ENCODE measurements at regions not wholly inside any gene's neighbourhood (a gene's known extent, or its start where the extent isn't known, plus 50 kb on each side); places are given as distances from the start of the nearest gene placed in this dataset.

DNA sequence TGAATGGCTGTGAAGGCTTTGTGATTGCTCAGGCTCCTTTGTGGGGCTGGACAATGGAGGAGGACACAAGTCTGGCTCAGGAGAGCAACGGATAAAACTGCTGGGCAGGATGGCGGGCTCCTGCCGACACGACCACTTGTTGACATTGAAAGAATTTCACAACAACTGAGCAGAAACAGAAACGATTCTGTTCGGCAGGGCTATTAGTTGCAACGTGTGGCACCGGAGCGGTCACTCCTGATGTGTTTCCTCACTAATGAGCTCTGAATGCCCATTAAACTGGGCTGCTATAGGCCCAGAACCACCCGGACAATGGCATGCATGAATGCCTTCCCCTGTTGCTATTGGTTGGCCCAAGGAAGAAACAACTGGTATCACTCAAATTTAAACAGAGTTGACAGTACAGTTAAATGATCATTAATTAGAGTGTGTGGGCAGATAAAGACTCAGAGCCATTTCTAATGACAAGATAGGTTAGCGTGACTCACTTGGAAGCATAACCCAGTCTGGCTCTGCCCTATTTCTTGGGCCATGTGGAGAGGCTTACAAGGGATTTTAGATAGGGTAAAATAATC is 142.9 kb downstream of the ASCL1 start:
- TF ChIP-seq EZH2 (optimal IDR thresholded peaks at IDR 0.05; ENCODE audit: low read depth, low read length) (no peak), CTCF (IDR thresholded peaks at IDR 0.05; ENCODE audit: low read length) (no peak)

Data from MM.1S (cell line).